ENCODE measurements at regions not wholly inside any gene's neighbourhood (a gene's known extent, or its start where the extent isn't known, plus 50 kb on each side); places are given as distances from the start of the nearest gene placed in this dataset.
"Not testable (repeated sequence)": the region's sequence is repeated elsewhere in the genome, so short reads cannot be mapped to it uniquely, and the experiment has no call there.

- not testable (repeated sequence) for TF ChIP-seq CTCF (IDR thresholded peaks at IDR 0.05; ENCODE audit: low read depth, low read length); EZH2phosphoT487 (IDR thresholded peaks at IDR 0.05; ENCODE audit: low read depth)
Observed at GRCh38 chr1:43090157-43090556, 81.9 kb downstream of the EBNA1BP2 start.
